Lung (tissue), 11 donors: ENCODE measurements at regions not wholly inside any gene's neighbourhood (a gene's known extent, or its start where the extent isn't known, plus 50 kb on each side); places are given as distances from the start of the nearest gene placed in this dataset.

Experiments
- ATAC-seq: fragments of 200-7000 bp; cut with Tn5 transposase; one replicate; pipeline ENCODE4 v1.9.1; 2020; ENCODE audit warnings: moderate number of reproducible peaks; ENCODE audit not compliant: insufficient read depth, low FRiP score
- DNase-seq, 3 donors: peaks; one replicate each; pipeline ENCODE4 v3.0.0-alpha.2; 2013 to 2017
- H3K27ac ChIP-seq, 2 donors: one replicate each; pipeline ENCODE4 v1.5.1; 2013; ENCODE audit warnings: mild to moderate bottlenecking in 2 of 2, moderate library complexity in 2 of 2, control low read depth in 1 of 2, inconsistent platforms in 1 of 2, low read depth in 1 of 2, low read length in 1 of 2
- H3K27me3 ChIP-seq, 3 donors: one replicate each; pipeline ENCODE4 v1.5.1; 2013; ENCODE audit warnings: low read length in 2 of 3; ENCODE audit not compliant: control insufficient read depth in 3 of 3, insufficient read depth in 3 of 3
- H3K36me3 ChIP-seq, 4 donors: one replicate each; pipeline ENCODE4 v1.5.1; 2013; ENCODE audit warnings: low read length in 4 of 4, mild to moderate bottlenecking in 1 of 4, moderate library complexity in 1 of 4; ENCODE audit not compliant: control insufficient read depth in 4 of 4, insufficient read depth in 4 of 4
- H3K4me1 ChIP-seq, 5 donors: one replicate each; pipeline ENCODE4 v1.5.1; 2013; ENCODE audit warnings: low read length in 5 of 5, mild to moderate bottlenecking in 2 of 5, moderate library complexity in 1 of 5; ENCODE audit not compliant: control insufficient read depth in 5 of 5, insufficient read depth in 5 of 5
- H3K4me3 ChIP-seq: one replicate; pipeline ENCODE4 v1.5.1; 2013; ENCODE audit warnings: mild to moderate bottlenecking, control low read depth, moderate library complexity
- H3K9ac ChIP-seq, 2 donors: one replicate each; pipeline ENCODE4 v1.5.1; 2013; ENCODE audit warnings: low read length in 2 of 2, control low read depth in 1 of 2; ENCODE audit not compliant: insufficient read depth in 1 of 2
- H3K9me3 ChIP-seq, 4 donors: one replicate each; pipeline ENCODE4 v1.5.1; 2013; ENCODE audit warnings: low read length in 3 of 4, mild to moderate bottlenecking in 1 of 4, moderate library complexity in 1 of 4; ENCODE audit not compliant: control insufficient read depth in 4 of 4, insufficient read depth in 3 of 4
- CTCF ChIP-seq: IDR thresholded peaks from 2 replicates; pipeline ENCODE4 v1.5.1; 2012; ENCODE audit warnings: mild to moderate bottlenecking; ENCODE audit errors: control extremely low read depth, extremely low read depth
- WGBS, 2 donors: extraction: QIAGEN DNeasy Blood & Tissue Kit; methylation state at CpG; one replicate each; pipeline ENCODE4 v1.1.7; 2013; 5-methylcytosine and 5-hydroxymethylcytosine counted together
- donor health status: control.
- donor health status: control.
- donor health status: Bipolar disorder and iron deficiency.
- donor health status: healthy.
- donor health status: DM: yes; HTN: yes; CAD: no.

- no peak overlapping the region for H3K9ac ChIP-seq
- no peak for ATAC-seq
- WGBS, 2 donors, result 91 to 92% methylated on average over 62 to 63 of the region's 63 CpGs
- no peak for DNase-seq
- no peaks in the 10 kb centered on the region for H3K4me1 ChIP-seq
- no peaks in the 10 kb centered on the region for H3K36me3 ChIP-seq
- peaks cover 0 to 17% (median 0%) of the 10 kb centered on the region in 4 donors for H3K9me3 ChIP-seq
- H3K27me3 ChIP-seq, result peaks cover 0 to 7% (median 0%) of the 10 kb centered on the region in 3 donors
- no peak overlapping the region for H3K27ac ChIP-seq
- H3K4me3 ChIP-seq, result no peak overlapping the region
- no peak for TF ChIP-seq CTCF
These were observed 53.1 kb downstream of the MRPL36 start for GRCh38 chr5:1746371-1747078.

- Histone ChIP-seq H3K4me1 (no peaks in the 10 kb centered on the region), H3K9me3 (peaks cover 0 to 17% (median 0%) of the 10 kb centered on the region in 4 donors), H3K27ac (no peak overlapping the region), H3K9ac (no peak overlapping the region), H3K27me3 (peaks cover 0 to 4% (median 0%) of the 10 kb centered on the region in 3 donors), H3K4me3 (no peak overlapping the region), H3K36me3 (no peaks in the 10 kb centered on the region)
- TF ChIP-seq CTCF, result no peak
- WGBS, 2 donors, result 82 to 89% methylated on average over 25 to 29 of the region's 29 CpGs
- DNase-seq (no peak), ATAC-seq (no peak)
These were observed 53.8 kb downstream of the MRPL36 start for GRCh38 chr5:1745796-1746370.

- WGBS, 2 donors, result 72 to 82% methylated on average over 30 of the region's 30 CpGs
- no peak overlapping the region for H3K9ac ChIP-seq
- TF ChIP-seq CTCF, result no peak
- no peaks in the 10 kb centered on the region for H3K4me1 ChIP-seq
- ATAC-seq, result no peak
- H3K36me3 ChIP-seq, result no peaks in the 10 kb centered on the region
- H3K27ac ChIP-seq, result no peak overlapping the region
- peaks cover 0 to 4% (median 0%) of the 10 kb centered on the region in 3 donors for H3K27me3 ChIP-seq
- peaks cover 0 to 17% (median 0%) of the 10 kb centered on the region in 4 donors for H3K9me3 ChIP-seq
- DNase-seq, result peak in 1 of 3 donors; percentile 5
- no peak overlapping the region for H3K4me3 ChIP-seq
These were observed 54.4 kb downstream of the MRPL36 start for GRCh38 chr5:1745123-1745795.
